KMS-11 (cell line): ENCODE measurements at regions not wholly inside any gene's neighbourhood (a gene's known extent, or its start where the extent isn't known, plus 50 kb on each side); places are given as distances from the start of the nearest gene placed in this dataset.

ENCODE experiments used
- H2AFZ ChIP-seq: fragments of 200-600 bp; sonication (generic); 2 replicates; pipeline ENCODE4 v1.6.1; 2016; ENCODE audit warnings: antibody characterized with exemption, mixed run types, low read depth
- H3K27ac ChIP-seq: fragments of 200-600 bp; sonication (generic); 2 replicates; pipeline ENCODE4 v1.6.1; 2016; ENCODE audit warnings: mild to moderate bottlenecking, mixed run types
- H3K27me3 ChIP-seq: fragments of 200-600 bp; sonication (generic); 2 replicates; pipeline ENCODE4 v1.6.1; 2017; ENCODE audit warnings: mild to moderate bottlenecking, low read depth, mixed run types, moderate library complexity; ENCODE audit not compliant: insufficient read depth
- H3K36me3 ChIP-seq: fragments of 200-600 bp; sonication (generic); 2 replicates; pipeline ENCODE4 v1.6.1; 2017; ENCODE audit warnings: mild to moderate bottlenecking, mixed run types; ENCODE audit not compliant: insufficient read depth
- H3K4me1 ChIP-seq: fragments of 200-600 bp; sonication (generic); 2 replicates; pipeline ENCODE4 v1.6.1; 2016; ENCODE audit warnings: mild to moderate bottlenecking, low read depth, mixed run types; ENCODE audit not compliant: poor library complexity, severe bottlenecking
- H3K4me2 ChIP-seq: fragments of 200-600 bp; sonication (generic); 2 replicates; pipeline ENCODE4 v1.7.0; 2016; ENCODE audit warnings: mild to moderate bottlenecking, mixed run types
- H3K4me3 ChIP-seq: fragments of 200-600 bp; sonication (generic); IDR thresholded peaks from 2 replicates; pipeline ENCODE4 v1.6.1; 2017; ENCODE audit warnings: low read depth, low read length, mixed read lengths; ENCODE audit not compliant: insufficient read depth
- H3K79me2 ChIP-seq: fragments of 200-600 bp; sonication (generic); 2 replicates; pipeline ENCODE4 v1.6.1; 2016; ENCODE audit warnings: low read depth, mixed run types; ENCODE audit not compliant: insufficient read depth
- H3K9ac ChIP-seq: fragments of 200-600 bp; sonication (generic); 2 replicates; pipeline ENCODE4 v1.6.1; 2016; ENCODE audit warnings: mild to moderate bottlenecking, mixed run types
- H4K20me1 ChIP-seq: fragments of 200-600 bp; sonication (generic); 2 replicates; pipeline ENCODE4 v1.6.1; 2016; ENCODE audit warnings: mild to moderate bottlenecking, mixed run types; ENCODE audit not compliant: insufficient read depth
- CTCF ChIP-seq: fragments of 200-600 bp; sonication (generic); conservative IDR thresholded peaks from 2 replicates; pipeline ENCODE4 v1.6.1; 2017; ENCODE audit warnings: low read depth, mild to moderate bottlenecking, antibody characterized with exemption, low read length, moderate library complexity, mixed read lengths

GRCh38 chr1:55670331-55671082 lies 455.3 kb upstream of the USP24 start:
- H3K9ac ChIP-seq: no peak overlapping the region
- TF ChIP-seq CTCF: no peak
- no peak overlapping the region for H3K4me3 ChIP-seq
- H3K36me3 ChIP-seq: no peaks in the 10 kb centered on the region
- no peak overlapping the region for H3K4me2 ChIP-seq
- no peaks in the 10 kb centered on the region for H4K20me1 ChIP-seq
- H3K79me2 ChIP-seq: no peaks in the 10 kb centered on the region
- no peaks in the 10 kb centered on the region for H3K27me3 ChIP-seq
- H3K4me1 ChIP-seq: no peaks in the 10 kb centered on the region
- no peak overlapping the region for H3K27ac ChIP-seq
- H2AFZ ChIP-seq: no peak overlapping the region

GRCh38 chr1:55669293-55669692 lies 454.1 kb upstream of the USP24 start:
- H3K27me3 ChIP-seq: no peaks in the 10 kb centered on the region
- no peak overlapping the region for H3K4me2 ChIP-seq
- H3K79me2 ChIP-seq: no peaks in the 10 kb centered on the region
- no peak overlapping the region for H2AFZ ChIP-seq
- no peak for TF ChIP-seq CTCF
- no peaks in the 10 kb centered on the region for H3K36me3 ChIP-seq
- no peak overlapping the region for H3K9ac ChIP-seq
- no peaks in the 10 kb centered on the region for H3K4me1 ChIP-seq
- no peak overlapping the region for H3K27ac ChIP-seq
- no peak overlapping the region for H3K4me3 ChIP-seq
- H4K20me1 ChIP-seq: no peaks in the 10 kb centered on the region

GRCh38 chr1:55662875-55663274 lies 447.7 kb upstream of the USP24 start:
- Histone ChIP-seq H2AFZ (no peak overlapping the region), H3K4me1 (no peaks in the 10 kb centered on the region), H3K27ac (no peak overlapping the region), H3K9ac (no peak overlapping the region), H3K4me2 (no peak overlapping the region), H3K4me3 (no peak overlapping the region), H3K79me2 (no peaks in the 10 kb centered on the region), H3K27me3 (no peaks in the 10 kb centered on the region), H4K20me1 (no peaks in the 10 kb centered on the region), H3K36me3 (no peaks in the 10 kb centered on the region)
- TF ChIP-seq CTCF: no peak

GRCh38 chr1:55658917-55659316 lies 443.8 kb upstream of the USP24 start:
- H3K79me2 ChIP-seq: no peaks in the 10 kb centered on the region
- H3K4me3 ChIP-seq: no peak overlapping the region
- no peak for TF ChIP-seq CTCF

More at GRCh38 chr1:55658917-55659316, 443.8 kb upstream of the USP24 start:
- Histone ChIP-seq H3K27me3 (no peaks in the 10 kb centered on the region), H4K20me1 (no peaks in the 10 kb centered on the region), H3K27ac (no peak overlapping the region), H2AFZ (no peak overlapping the region), H3K9ac (no peak overlapping the region), H3K4me2 (no peak overlapping the region), H3K4me1 (no peaks in the 10 kb centered on the region), H3K36me3 (no peaks in the 10 kb centered on the region)
